GM10248 (cell line): ENCODE measurements at regions not wholly inside any gene's neighbourhood (a gene's known extent, or its start where the extent isn't known, plus 50 kb on each side); places are given as distances from the start of the nearest gene placed in this dataset.

Experiments
- CTCF ChIA-PET: fragments of 300-600 bp; sonication (Branson Sonifier 250); formaldehyde crosslinking; extraction: SDS; loops from one replicate; lab custom pipeline; 2021; ENCODE audit warnings: antibody characterized with exemption; lab: Yijun Ruan, JAX
- POLR2A ChIA-PET: fragments of 350-650 bp; sonication (Branson Sonifier 250); formaldehyde crosslinking; extraction: SDS; loops from one replicate; lab custom pipeline; 2020; ENCODE audit warnings: antibody characterized with exemption; lab: Yijun Ruan, JAX
- DNase-seq: peaks from one replicate; pipeline ENCODE4 v3.0.0; 2012; ENCODE audit errors: extremely low spot score
- CTCF ChIP-seq: IDR thresholded peaks from 2 replicates; pipeline ENCODE4 v1.5.1; 2012; ENCODE audit warnings: mild to moderate bottlenecking, low read depth; ENCODE audit errors: extremely low read depth, missing control alignments, control extremely low read depth

DNA sequence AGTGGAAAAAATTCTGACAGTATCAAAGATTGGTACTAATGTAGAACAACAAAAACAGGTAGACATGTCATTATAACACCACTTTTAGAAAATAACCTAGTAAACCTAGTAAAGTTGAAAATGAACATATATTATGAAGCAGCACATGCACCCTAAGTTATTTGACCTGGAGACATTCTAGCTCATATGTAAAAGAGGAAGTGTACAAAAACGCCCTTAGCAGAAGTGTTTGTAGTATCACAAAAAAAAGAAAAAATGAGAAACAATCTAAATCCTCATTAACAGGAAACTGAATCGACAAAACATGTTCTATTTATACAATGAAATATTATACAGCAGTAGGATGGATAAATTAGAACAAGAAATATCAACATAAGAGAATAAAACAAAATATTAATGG lies 318.9 kb upstream of the PPP1R2C start:
- CTCF ChIA-PET: no interaction called here
- POLR2A ChIA-PET: no interaction called here
- no peak for TF ChIP-seq CTCF
- no peak for DNase-seq

- no peak for TF ChIP-seq CTCF
- POLR2A ChIA-PET: no interaction called here
- CTCF ChIA-PET: no interaction called here
- DNase-seq: no peak
Measured at GRCh38 chrX:43106009-43106408, 328.0 kb upstream of the PPP1R2C start.

DNA sequence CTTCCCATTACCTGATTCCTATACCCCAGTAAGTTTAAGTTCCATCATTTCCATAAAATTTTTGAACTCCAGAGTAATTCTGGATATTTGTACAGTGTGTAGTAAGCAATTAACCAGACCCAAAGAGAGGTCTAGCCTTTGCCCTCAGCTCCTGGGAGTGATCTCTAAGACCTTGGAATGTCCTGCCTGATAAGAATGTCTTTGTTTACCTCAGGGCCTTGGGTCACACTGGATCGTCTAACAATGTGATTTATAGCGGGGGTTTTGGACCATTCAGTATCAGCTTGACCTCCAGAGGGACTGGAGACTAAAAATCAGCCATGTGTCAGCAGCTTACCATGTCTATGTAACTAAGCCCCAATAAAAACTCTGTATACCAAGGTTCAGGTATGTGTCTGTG lies 330.9 kb upstream of the PPP1R2C start:
- CTCF ChIA-PET: no interaction called here
- POLR2A ChIA-PET: no interaction called here
- TF ChIP-seq CTCF: no peak
- DNase-seq: no peak

DNA sequence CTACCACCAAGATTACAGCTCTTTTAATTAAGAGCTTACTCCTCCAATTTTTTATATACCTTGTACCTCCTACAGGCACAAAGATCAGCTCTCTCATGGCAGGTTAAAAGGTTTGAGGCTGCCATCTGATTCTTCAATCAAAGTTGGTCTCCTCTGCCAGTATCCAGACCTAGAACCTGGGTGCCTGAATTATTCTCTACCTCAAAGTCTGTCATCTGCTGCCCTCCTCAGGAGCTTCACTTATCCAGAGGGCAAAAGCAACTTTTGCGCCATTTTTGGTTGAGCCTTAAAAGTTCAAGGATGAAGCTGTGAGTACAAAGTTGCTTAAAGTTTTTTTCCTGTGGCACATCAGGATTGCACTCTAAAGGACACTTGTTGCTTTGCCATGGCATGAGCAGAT lies 343.7 kb upstream of the PPP1R2C start:
- TF ChIP-seq CTCF: no peak
- CTCF ChIA-PET: interaction anchor here (0.7 kb wide), 1 partner anchor 81 kb away, joined by 3 read pairs; no protein-coding TSS in a partner anchor
- POLR2A ChIA-PET: no interaction called here
- DNase-seq: no peak

DNA sequence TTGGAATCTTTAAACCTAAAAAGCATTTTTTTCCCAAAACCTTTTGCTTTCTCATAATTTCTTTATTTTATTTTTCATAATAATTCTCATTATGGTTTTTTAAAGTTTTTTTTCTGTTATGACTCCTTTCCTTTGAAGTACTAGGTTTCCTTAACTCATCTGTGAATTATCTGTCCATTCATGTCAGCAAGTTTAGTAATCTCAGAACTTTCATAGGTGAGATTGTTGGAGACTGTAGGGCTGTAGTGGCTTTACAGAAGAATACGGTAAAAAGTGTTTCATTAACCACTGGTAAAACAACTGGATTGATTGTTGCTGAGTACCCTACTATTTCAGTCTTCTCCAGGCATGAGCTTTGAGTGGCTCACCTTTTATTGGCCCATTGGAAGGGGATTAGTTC lies 361.7 kb upstream of the PPP1R2C start:
- TF ChIP-seq CTCF: no peak
- DNase-seq: no peak
- ChIA-PET POLR2A (no interaction called here), CTCF (no interaction called here)

DNA sequence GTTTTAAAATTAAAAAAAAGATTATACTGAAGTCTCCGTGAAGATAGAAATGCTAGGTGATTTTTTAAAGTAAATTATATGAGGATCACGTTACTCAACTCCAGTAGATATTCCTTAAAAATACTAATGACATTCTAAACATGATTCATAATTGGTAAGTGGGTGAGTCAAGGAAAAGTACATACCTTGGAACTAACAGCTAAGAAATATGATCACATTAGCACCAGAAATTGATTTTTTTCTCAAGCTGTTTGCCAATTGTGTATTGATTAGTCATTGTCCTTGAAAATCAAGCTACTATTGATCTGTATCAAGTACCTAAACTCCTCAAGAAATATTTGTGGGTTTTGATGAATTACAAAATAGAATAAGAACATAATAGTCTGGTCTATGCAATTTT lies 362.6 kb upstream of the PPP1R2C start:
- ChIA-PET CTCF (no interaction called here), POLR2A (no interaction called here)
- DNase-seq: no peak
- TF ChIP-seq CTCF: no peak

GRCh38 chrX:43141885-43142284 lies 363.9 kb upstream of the PPP1R2C start:
- no peak for TF ChIP-seq CTCF
- DNase-seq: no peak
- POLR2A ChIA-PET: no interaction called here
- CTCF ChIA-PET: no interaction called here
